ENCODE measurements at regions not wholly inside any gene's neighbourhood (a gene's known extent, or its start where the extent isn't known, plus 50 kb on each side); places are given as distances from the start of the nearest gene placed in this dataset.
"Not testable (repeated sequence)": the region's sequence is repeated elsewhere in the genome, so short reads cannot be mapped to it uniquely, and the experiment has no call there.

DNA sequence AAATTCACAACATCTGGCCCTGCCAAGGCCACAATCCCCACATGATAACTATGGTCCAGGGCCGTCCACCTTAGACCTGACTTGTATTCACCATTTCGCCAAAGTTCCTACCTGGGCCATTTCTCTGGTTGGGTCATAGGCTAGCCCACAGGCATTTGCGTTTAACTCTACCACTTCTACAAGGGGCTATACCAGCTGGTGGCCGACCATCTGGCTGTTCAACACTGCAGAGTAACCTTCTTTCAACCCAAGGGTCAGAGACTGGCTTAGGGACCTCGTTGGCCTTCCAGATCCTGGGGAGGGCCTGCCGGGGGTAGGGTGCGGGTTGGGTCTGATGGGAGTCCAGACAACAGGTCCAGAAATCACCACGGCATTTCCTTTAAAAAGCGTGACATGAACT lies 242.3 kb upstream of the C16orf82 start:
- Histone ChIP-seq H3K36me3 (no peaks in the 10 kb centered on the region), H3K9me3 (no peaks in the 10 kb centered on the region), H3K4me1 (no peaks in the 10 kb centered on the region), H3K27me3 (no peaks in the 10 kb centered on the region), H3K4me3 (no peak overlapping the region), H3K27ac (no peak overlapping the region)
- TF ChIP-seq POLR2A (IDR thresholded peaks at IDR 0.05): no peak
- TF ChIP-seq, protein P1, sequence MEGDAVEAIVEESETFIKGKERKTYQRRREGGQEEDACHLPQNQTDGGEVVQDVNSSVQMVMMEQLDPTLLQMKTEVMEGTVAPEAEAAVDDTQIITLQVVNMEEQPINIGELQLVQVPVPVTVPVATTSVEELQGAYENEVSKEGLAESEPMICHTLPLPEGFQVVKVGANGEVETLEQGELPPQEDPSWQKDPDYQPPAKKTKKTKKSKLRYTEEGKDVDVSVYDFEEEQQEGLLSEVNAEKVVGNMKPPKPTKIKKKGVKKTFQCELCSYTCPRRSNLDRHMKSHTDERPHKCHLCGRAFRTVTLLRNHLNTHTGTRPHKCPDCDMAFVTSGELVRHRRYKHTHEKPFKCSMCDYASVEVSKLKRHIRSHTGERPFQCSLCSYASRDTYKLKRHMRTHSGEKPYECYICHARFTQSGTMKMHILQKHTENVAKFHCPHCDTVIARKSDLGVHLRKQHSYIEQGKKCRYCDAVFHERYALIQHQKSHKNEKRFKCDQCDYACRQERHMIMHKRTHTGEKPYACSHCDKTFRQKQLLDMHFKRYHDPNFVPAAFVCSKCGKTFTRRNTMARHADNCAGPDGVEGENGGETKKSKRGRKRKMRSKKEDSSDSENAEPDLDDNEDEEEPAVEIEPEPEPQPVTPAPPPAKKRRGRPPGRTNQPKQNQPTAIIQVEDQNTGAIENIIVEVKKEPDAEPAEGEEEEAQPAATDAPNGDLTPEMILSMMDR (IDR thresholded peaks at IDR 0.05): no peak
- intact Hi-C loops (cut with DNase I): no loop called here
- no peak for DNase-seq
- WGBS, 2 donors: 84 to 90% methylated on average over 9 of the region's 9 CpGs

DNA sequence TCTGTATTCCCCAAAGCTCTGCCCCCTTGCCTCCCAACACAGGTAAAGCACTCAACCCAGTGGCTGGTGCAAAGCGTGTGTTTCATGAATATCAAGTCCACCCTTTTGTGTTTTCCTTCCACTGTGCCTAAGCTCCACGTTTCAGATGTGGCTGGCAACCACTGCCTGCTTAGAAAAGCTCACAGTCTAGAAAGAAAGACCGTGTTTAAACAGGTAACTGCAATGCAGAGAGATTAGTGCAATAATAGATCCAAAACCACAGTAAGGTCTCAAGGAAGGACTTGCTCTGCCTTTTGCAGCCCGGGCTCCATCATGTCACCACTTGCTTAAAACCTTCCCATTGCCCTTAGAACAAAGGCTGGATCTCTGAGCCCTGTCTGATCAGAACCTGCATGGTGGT lies 240.2 kb upstream of the C16orf82 start:
- TF ChIP-seq POLR2AphosphoS5 (IDR thresholded peaks at IDR 0.05) (no peak), POLR2A (IDR thresholded peaks at IDR 0.05) (no peak), EP300 (IDR thresholded peaks at IDR 0.05) (no peak)
- TF ChIP-seq, protein P1 (IDR thresholded peaks at IDR 0.05): no peak
- no peak for DNase-seq
- intact Hi-C loops (cut with DNase I): no loop called here
- WGBS, 2 donors: 49 to 74% methylated on average over 4 of the region's 4 CpGs
- Histone ChIP-seq H3K27ac (no peak overlapping the region), H3K4me3 (no peak overlapping the region), H3K36me3 (no peaks in the 10 kb centered on the region), H3K4me1 (no peaks in the 10 kb centered on the region), H3K9me3 (no peaks in the 10 kb centered on the region), H3K27me3 (no peaks in the 10 kb centered on the region)

DNA sequence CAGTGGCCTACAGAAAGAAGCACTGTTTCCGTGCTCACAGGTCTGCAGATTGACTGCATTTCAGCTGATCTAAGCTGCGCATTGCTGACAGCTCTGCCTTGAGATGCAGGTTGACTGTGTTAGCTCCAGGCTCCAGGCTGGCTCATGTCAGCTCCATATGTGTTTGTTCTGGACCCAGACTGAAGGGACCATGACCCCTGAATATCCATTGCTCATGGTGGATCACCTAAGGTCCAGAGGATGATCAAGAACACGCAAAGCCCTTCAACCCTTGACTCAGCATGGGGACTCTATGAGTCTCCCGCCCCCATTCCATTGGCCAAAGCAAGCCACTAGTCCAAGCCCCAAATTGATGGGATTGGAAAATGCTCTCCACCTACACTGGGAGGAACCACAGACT lies 239.3 kb upstream of the C16orf82 start:
- Histone ChIP-seq H3K36me3 (no peaks in the 10 kb centered on the region), H3K4me3 (no peak overlapping the region), H3K27me3 (no peaks in the 10 kb centered on the region), H3K9me3 (no peaks in the 10 kb centered on the region), H3K27ac (no peak overlapping the region), H3K4me1 (no peaks in the 10 kb centered on the region)
- intact Hi-C loops (cut with DNase I): no loop called here
- no peak for DNase-seq
- WGBS, 2 donors: 89 to 90% methylated on average over 4 of the region's 4 CpGs
- TF ChIP-seq POLR2AphosphoS5 (IDR thresholded peaks at IDR 0.05) (no peak), EP300 (IDR thresholded peaks at IDR 0.05) (no peak), POLR2A (IDR thresholded peaks at IDR 0.05) (no peak)

DNA sequence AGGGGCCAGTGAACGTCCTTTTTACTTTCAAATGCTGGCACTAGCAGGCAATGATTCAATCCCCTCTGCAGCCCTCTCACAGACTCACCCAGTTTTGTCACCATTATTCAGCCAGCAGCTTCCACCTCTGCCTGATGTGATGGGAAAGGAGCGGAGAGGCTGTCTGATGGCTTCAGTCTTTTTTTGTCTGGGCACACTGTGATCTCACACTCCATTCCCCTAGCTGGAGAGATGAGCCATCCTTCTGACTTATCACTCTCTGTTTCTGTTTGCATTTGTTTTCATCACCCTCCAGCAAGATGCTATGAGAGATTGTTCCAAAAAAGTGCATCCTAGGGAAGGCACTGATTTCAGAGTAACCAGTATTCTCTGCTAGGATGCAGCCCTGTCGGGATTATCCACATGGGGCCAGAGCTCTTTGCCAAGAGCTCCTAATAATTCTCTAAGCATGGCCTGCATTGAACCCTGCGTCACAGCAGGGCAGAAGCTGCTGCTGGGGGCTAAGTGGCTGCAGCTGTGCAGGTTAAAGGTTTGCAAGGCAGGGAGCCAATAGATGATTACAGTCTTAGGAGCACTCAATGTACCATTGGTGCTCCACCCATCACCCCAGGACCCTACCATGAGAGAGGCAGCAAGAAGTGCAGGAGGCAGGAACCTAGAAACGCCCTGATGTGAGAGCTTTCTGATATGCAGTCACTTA lies 236.1 kb upstream of the C16orf82 start:
- intact Hi-C loops (cut with DNase I): no loop called here
- no peaks in the 10 kb centered on the region for H3K36me3 ChIP-seq
- no peak overlapping the region for H3K4me3 ChIP-seq
- TF ChIP-seq POLR2A (IDR thresholded peaks at IDR 0.05) (no peak), POLR2AphosphoS5 (IDR thresholded peaks at IDR 0.05) (no peak), EP300 (IDR thresholded peaks at IDR 0.05) (no peak)
- TF ChIP-seq, protein P1 (IDR thresholded peaks at IDR 0.05): no peak
- WGBS, 2 donors: 48 to 60% methylated on average over 5 of the region's 5 CpGs
- DNase-seq: no peak
- no peak overlapping the region for H3K27ac ChIP-seq
- no peaks in the 10 kb centered on the region for H3K9me3 ChIP-seq
- no peaks in the 10 kb centered on the region for H3K27me3 ChIP-seq
- H3K4me1 ChIP-seq: no peaks in the 10 kb centered on the region

DNA sequence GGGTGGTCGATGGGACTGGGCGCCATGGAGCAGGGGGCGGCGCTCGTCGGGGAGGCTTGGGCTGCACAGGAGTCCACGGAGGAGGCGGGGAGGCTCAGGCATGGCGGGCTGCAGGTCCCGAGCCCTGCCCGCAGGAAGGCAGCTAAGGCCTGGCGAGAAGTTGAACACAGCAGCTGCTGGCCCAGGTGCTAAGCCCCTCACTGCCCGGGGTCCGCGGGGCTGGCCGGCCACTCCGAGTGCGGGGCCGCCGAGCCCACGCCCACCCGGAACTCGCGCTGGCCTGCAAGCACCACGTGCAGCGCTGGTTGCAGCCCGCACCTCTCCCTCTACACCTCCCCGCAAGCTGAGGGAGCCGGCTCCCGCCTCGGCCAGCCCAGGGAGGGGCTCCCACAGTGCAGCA lies 230.6 kb upstream of the C16orf82 start:
- DNase-seq; H3K36me3 ChIP-seq; H3K4me1 ChIP-seq; H3K27ac ChIP-seq; H3K27me3 ChIP-seq; intact Hi-C loops (cut with DNase I); H3K9me3 ChIP-seq; H3K4me3 ChIP-seq: not testable (repeated sequence)
- WGBS, 2 donors: 95 to 97% methylated on average over 31 of the region's 31 CpGs

DNA sequence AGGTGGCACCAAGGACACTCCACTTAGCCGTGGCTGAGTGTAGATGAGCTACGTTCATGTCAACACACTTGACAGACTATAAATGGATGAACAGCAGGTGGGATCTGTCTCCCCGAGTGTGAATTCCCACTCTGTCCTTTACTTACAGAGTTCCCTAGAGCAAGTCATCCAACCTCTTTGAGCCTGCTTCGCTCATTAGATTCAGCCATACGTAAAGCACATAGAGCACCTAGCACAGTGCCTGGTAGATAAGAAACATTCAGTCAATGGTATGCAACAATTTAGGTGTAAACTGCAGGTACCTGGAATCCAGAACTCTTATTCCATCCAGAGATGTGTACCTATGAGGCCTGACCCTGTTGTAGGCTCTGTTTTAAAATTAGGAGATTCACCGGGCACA lies 227.8 kb upstream of the C16orf82 start:
- no peak overlapping the region for H3K27ac ChIP-seq
- no peak for DNase-seq
- H3K27me3 ChIP-seq: no peaks in the 10 kb centered on the region
- no peaks in the 10 kb centered on the region for H3K4me1 ChIP-seq
- H3K4me3 ChIP-seq: no peak overlapping the region
- H3K9me3 ChIP-seq: peaks cover 0 to 3% (median 0%) of the 10 kb centered on the region in 4 donors
- intact Hi-C loops (cut with DNase I): no loop called here
- H3K36me3 ChIP-seq: no peaks in the 10 kb centered on the region
- no peak for TF ChIP-seq EP300 (IDR thresholded peaks at IDR 0.05)
- TF ChIP-seq, protein P1 (IDR thresholded peaks at IDR 0.05): no peak
- TF ChIP-seq POLR2AphosphoS5 (IDR thresholded peaks at IDR 0.05): no peak
- TF ChIP-seq POLR2A (IDR thresholded peaks at IDR 0.05): no peak
- 78 to 83% methylated on average over 6 of the region's 6 CpGs for WGBS, 2 donors
